ENCODE measurements at regions not wholly inside any gene's neighbourhood (a gene's known extent, or its start where the extent isn't known, plus 50 kb on each side); places are given as distances from the start of the nearest gene placed in this dataset.

GRCh38 chr20:55067158-55067825 is 591.9 kb downstream of the DOK5 start:
- Histone ChIP-seq H3K27ac (no peak overlapping the region), H3K36me3 (no peaks in the 10 kb centered on the region), H3K27me3 (no peaks in the 10 kb centered on the region), H3K4me3 (no peak overlapping the region), H3K4me1 (ENCODE audit: low read depth) (no peaks in the 10 kb centered on the region), H3K9me3 (ENCODE audit: low read depth) (no peaks in the 10 kb centered on the region)
- DNase-seq (ENCODE audit: low read depth in 1 of 2, low spot score in 1 of 2), result no peak
- TF ChIP-seq CTCF (IDR thresholded peaks at IDR 0.05; ENCODE audit: low read depth, low read length), result no peak

DNA sequence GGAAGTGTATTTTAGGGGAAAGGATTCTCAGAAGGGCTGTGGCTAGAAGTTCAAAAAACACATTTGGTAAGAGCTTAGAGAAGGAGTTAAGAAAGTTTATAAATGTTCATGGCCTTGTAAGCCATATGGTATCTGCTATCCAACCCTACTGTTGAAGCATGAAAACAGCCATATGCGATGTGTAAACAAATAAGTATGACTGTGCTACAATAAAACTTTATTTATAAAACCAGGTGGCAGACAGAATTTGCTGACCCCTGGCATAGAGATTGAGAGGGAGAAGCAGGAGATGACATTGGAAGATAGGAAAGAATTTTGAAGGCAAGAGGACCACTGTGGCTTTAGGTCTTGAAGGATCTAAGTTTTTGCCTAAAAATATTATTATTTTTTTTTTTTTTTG is 583.5 kb downstream of the DOK5 start:
- Histone ChIP-seq H3K27me3 (no peaks in the 10 kb centered on the region), H3K4me3 (no peak overlapping the region), H3K9me3 (ENCODE audit: low read depth) (no peaks in the 10 kb centered on the region), H3K4me1 (ENCODE audit: low read depth) (no peaks in the 10 kb centered on the region), H3K27ac (no peak overlapping the region), H3K36me3 (no peaks in the 10 kb centered on the region)
- no peak for DNase-seq (ENCODE audit: low read depth in 1 of 2, low spot score in 1 of 2)
- TF ChIP-seq CTCF (IDR thresholded peaks at IDR 0.05; ENCODE audit: low read depth, low read length), result no peak

- Histone ChIP-seq H3K4me1 (ENCODE audit: low read depth) (no peaks in the 10 kb centered on the region), H3K27ac (no peak overlapping the region), H3K9me3 (ENCODE audit: low read depth) (no peaks in the 10 kb centered on the region), H3K27me3 (no peaks in the 10 kb centered on the region), H3K4me3 (no peak overlapping the region), H3K36me3 (no peaks in the 10 kb centered on the region)
- DNase-seq (ENCODE audit: low read depth in 1 of 2, low spot score in 1 of 2), result peak in 1 of 2 donors; percentile 3
- TF ChIP-seq CTCF (IDR thresholded peaks at IDR 0.05; ENCODE audit: low read depth, low read length), result no peak
Observed at GRCh38 chr20:55057779-55058415, 582.5 kb downstream of the DOK5 start.

- Histone ChIP-seq H3K9me3 (ENCODE audit: low read depth) (no peaks in the 10 kb centered on the region), H3K27ac (no peak overlapping the region), H3K36me3 (no peaks in the 10 kb centered on the region), H3K4me3 (no peak overlapping the region), H3K27me3 (no peaks in the 10 kb centered on the region), H3K4me1 (ENCODE audit: low read depth) (no peaks in the 10 kb centered on the region)
- no peak for DNase-seq (ENCODE audit: low read depth in 1 of 2, low spot score in 1 of 2)
- TF ChIP-seq CTCF (IDR thresholded peaks at IDR 0.05; ENCODE audit: low read depth, low read length), result no peak
Observed at GRCh38 chr20:55054453-55054852, 579.1 kb downstream of the DOK5 start.

DNA sequence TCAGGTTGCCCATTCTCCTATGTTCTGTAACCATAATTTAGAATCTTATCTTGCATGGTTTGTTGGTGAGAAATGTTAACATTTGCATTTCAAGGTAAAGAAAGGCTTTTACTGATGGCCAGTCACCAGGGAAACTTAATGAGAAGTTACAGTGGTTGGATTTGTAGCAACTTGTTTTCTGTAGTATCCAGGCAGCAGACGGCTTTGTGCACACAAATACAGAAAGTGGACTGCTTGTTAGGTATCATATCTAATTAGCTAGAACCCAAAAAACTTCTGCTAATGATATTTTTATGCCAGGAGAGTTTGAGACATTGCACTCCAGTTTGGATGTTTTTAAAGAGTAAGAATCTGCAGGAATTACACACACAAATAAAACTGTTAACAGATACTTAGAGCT is 578.0 kb downstream of the DOK5 start:
- no peak for DNase-seq (ENCODE audit: low read depth in 1 of 2, low spot score in 1 of 2)
- Histone ChIP-seq H3K4me3 (no peak overlapping the region), H3K4me1 (ENCODE audit: low read depth) (no peaks in the 10 kb centered on the region), H3K9me3 (ENCODE audit: low read depth) (no peaks in the 10 kb centered on the region), H3K36me3 (no peaks in the 10 kb centered on the region), H3K27ac (no peak overlapping the region), H3K27me3 (no peaks in the 10 kb centered on the region)
- no peak for TF ChIP-seq CTCF (IDR thresholded peaks at IDR 0.05; ENCODE audit: low read depth, low read length)
